IPS-18a (cell line): ENCODE measurements at regions not wholly inside any gene's neighbourhood (a gene's known extent, or its start where the extent isn't known, plus 50 kb on each side); places are given as distances from the start of the nearest gene placed in this dataset.

Source experiments
- H3K27ac ChIP-seq: one replicate; pipeline ENCODE4 v1.5.1; 2013; ENCODE audit warnings: low read length
- H3K27me3 ChIP-seq: one replicate; pipeline ENCODE4 v1.6.1; 2013; ENCODE audit warnings: mild to moderate bottlenecking, low read length; ENCODE audit not compliant: control insufficient read depth, insufficient read depth
- H3K36me3 ChIP-seq: one replicate; pipeline ENCODE4 v1.6.1; 2013; ENCODE audit warnings: low read depth, low read length; ENCODE audit not compliant: control insufficient read depth
- H3K4me1 ChIP-seq: one replicate; pipeline ENCODE4 v1.6.1; 2013; ENCODE audit warnings: low read depth, low read length; ENCODE audit not compliant: control insufficient read depth
- H3K4me3 ChIP-seq: one replicate; pipeline ENCODE4 v1.5.1; 2013; ENCODE audit warnings: low read length
- H3K9ac ChIP-seq: one replicate; pipeline ENCODE4 v1.6.1; 2013; ENCODE audit warnings: mild to moderate bottlenecking, low read length, moderate library complexity
- H3K9me3 ChIP-seq: one replicate; pipeline ENCODE4 v1.6.1; 2013; ENCODE audit warnings: low read depth, low read length; ENCODE audit not compliant: control insufficient read depth

GRCh38 chrX:1778817-1779216 is 164.0 kb downstream of the ASMT start:
- Histone ChIP-seq H3K4me3 (no peak overlapping the region), H3K27me3 (no peaks in the 10 kb centered on the region), H3K9ac (no peak overlapping the region), H3K9me3 (no peaks in the 10 kb centered on the region), H3K36me3 (no peaks in the 10 kb centered on the region), H3K27ac (no peak overlapping the region), H3K4me1 (no peaks in the 10 kb centered on the region)

GRCh38 chrX:1779626-1780025 is 164.8 kb downstream of the ASMT start:
- H3K27ac ChIP-seq = no peak overlapping the region
- H3K9me3 ChIP-seq = no peaks in the 10 kb centered on the region
- no peaks in the 10 kb centered on the region for H3K4me1 ChIP-seq
- no peak overlapping the region for H3K9ac ChIP-seq
- H3K36me3 ChIP-seq = no peaks in the 10 kb centered on the region
- no peak overlapping the region for H3K4me3 ChIP-seq
- no peaks in the 10 kb centered on the region for H3K27me3 ChIP-seq

DNA sequence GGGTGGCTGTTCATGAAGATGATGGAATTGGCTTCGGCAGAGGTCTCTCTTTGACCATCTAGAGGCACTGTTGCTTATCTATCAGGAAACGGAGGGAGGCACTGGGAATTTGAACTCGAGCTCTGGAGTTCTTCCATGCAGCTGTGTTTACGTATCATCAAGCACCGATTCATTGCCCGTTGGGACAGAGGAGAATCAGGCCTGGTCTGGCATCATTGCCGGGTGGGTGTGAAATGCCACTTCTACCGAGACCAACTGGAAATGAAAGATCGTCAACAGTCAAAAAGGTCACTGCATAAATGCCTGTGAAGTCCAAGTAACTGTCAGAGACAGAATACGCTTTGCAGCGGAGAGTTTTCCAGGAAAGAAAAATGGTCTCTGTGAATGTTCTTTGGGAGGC is 166.9 kb downstream of the ASMT start:
- H3K4me1 ChIP-seq = no peaks in the 10 kb centered on the region
- H3K27ac ChIP-seq = no peak overlapping the region
- no peaks in the 10 kb centered on the region for H3K36me3 ChIP-seq
- no peak overlapping the region for H3K9ac ChIP-seq
- H3K9me3 ChIP-seq = no peaks in the 10 kb centered on the region
- no peak overlapping the region for H3K4me3 ChIP-seq
- H3K27me3 ChIP-seq = no peaks in the 10 kb centered on the region

- no peaks in the 10 kb centered on the region for H3K9me3 ChIP-seq
- H3K9ac ChIP-seq = no peak overlapping the region
- no peaks in the 10 kb centered on the region for H3K36me3 ChIP-seq
- no peaks in the 10 kb centered on the region for H3K27me3 ChIP-seq
- H3K27ac ChIP-seq = no peak overlapping the region
- no peaks in the 10 kb centered on the region for H3K4me1 ChIP-seq
- no peak overlapping the region for H3K4me3 ChIP-seq
These were observed 169.9 kb downstream of the ASMT start for GRCh38 chrX:1784773-1785172.

GRCh38 chrX:1788300-1788911 is 173.5 kb downstream of the ASMT start:
- Histone ChIP-seq H3K36me3 (no peaks in the 10 kb centered on the region), H3K9ac (no peak overlapping the region), H3K9me3 (no peaks in the 10 kb centered on the region), H3K4me3 (no peak overlapping the region), H3K27ac (no peak overlapping the region), H3K27me3 (no peaks in the 10 kb centered on the region), H3K4me1 (no peaks in the 10 kb centered on the region)

- Histone ChIP-seq H3K9ac (no peak overlapping the region), H3K9me3 (no peaks in the 10 kb centered on the region), H3K27ac (no peak overlapping the region), H3K4me1 (no peaks in the 10 kb centered on the region), H3K27me3 (no peaks in the 10 kb centered on the region), H3K4me3 (no peak overlapping the region), H3K36me3 (no peaks in the 10 kb centered on the region)
These were observed 177.8 kb downstream of the ASMT start for GRCh38 chrX:1792636-1793035.

DNA sequence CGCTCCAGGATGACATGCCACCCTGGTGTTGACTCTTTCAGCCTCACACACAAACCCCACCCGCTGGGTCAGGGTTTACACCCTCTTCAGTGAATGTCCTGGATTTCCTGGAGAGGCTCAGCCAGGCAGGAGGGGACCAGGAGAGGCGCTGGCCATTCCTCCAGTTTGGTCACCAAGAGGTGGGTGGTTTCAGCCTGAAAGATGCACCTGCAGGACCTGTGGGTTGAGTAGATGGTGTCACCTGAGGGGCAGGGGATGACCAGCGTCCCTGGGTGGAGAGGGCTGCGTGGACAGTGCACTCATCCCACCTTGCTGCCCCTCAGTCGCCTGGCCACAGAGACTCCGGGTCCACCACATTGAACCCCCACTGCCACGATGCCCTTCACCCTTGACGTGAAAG is 179.7 kb downstream of the ASMT start:
- H3K4me3 ChIP-seq = no peak overlapping the region

DNA sequence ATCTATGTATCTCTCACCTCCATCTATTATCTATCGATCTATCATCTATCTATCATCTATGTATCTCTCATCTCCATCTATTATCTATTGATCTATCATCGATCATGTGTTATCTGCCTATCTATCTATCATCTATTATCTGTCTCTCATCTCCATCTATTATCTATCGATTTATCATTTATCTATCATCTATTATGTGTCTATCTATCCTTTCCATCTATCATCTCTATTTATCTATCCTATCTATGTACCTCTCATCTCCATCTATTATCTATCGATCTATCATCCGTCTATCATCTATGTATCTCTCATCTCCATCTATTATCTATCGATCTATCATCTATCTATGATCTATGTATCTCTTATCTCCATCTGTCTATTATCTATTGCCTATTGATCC is 188.1 kb downstream of the ASMT start:
- H3K27me3 ChIP-seq = no peaks in the 10 kb centered on the region
- H3K36me3 ChIP-seq = no peaks in the 10 kb centered on the region
- H3K9me3 ChIP-seq = no peaks in the 10 kb centered on the region
- peaks cover 4% of the 10 kb centered on the region for H3K4me1 ChIP-seq
- no peak overlapping the region for H3K27ac ChIP-seq
- no peak overlapping the region for H3K9ac ChIP-seq
- H3K4me3 ChIP-seq = no peak overlapping the region

More for the DNA sequence above, 179.7 kb downstream of the ASMT start:
- no peaks in the 10 kb centered on the region for H3K4me1 ChIP-seq
- H3K36me3 ChIP-seq = no peaks in the 10 kb centered on the region
- H3K27ac ChIP-seq = no peak overlapping the region
- H3K9ac ChIP-seq = no peak overlapping the region
- no peaks in the 10 kb centered on the region for H3K27me3 ChIP-seq
- no peaks in the 10 kb centered on the region for H3K9me3 ChIP-seq

DNA sequence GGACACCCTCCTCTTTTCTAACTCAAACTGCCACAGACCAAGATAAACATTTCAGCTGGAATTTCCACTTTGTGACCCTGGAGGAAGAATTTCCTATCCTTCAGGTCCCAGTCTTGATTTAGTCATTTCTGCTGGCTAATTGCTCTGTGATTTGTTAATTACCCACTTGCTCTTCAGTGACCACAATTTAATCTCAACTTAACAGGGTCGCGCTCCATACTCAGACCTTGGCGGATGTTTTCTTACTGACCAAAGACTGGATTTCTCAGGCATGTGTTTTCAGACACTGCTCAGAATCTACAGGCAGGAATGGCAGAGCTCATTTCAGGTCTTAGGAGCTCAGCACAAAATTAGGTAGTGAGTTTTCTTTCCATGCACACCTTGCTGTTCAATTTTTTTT is 188.9 kb downstream of the ASMT start:
- no peaks in the 10 kb centered on the region for H3K9me3 ChIP-seq
- H3K27ac ChIP-seq = no peak overlapping the region
- H3K4me3 ChIP-seq = no peak overlapping the region
- H3K27me3 ChIP-seq = no peaks in the 10 kb centered on the region
- H3K9ac ChIP-seq = no peak overlapping the region
- no peaks in the 10 kb centered on the region for H3K36me3 ChIP-seq
- peaks cover 4% of the 10 kb centered on the region for H3K4me1 ChIP-seq

GRCh38 chrX:1807301-1807731 is 192.5 kb downstream of the ASMT start:
- peak overlapping the region; percentile 28 for H3K4me3 ChIP-seq
- no peaks in the 10 kb centered on the region for H3K9me3 ChIP-seq
- peak overlapping the region; percentile 11 for H3K9ac ChIP-seq
- peaks cover 4% of the 10 kb centered on the region for H3K4me1 ChIP-seq
- H3K27ac ChIP-seq = no peak overlapping the region
- no peaks in the 10 kb centered on the region for H3K27me3 ChIP-seq
- H3K36me3 ChIP-seq = no peaks in the 10 kb centered on the region

DNA sequence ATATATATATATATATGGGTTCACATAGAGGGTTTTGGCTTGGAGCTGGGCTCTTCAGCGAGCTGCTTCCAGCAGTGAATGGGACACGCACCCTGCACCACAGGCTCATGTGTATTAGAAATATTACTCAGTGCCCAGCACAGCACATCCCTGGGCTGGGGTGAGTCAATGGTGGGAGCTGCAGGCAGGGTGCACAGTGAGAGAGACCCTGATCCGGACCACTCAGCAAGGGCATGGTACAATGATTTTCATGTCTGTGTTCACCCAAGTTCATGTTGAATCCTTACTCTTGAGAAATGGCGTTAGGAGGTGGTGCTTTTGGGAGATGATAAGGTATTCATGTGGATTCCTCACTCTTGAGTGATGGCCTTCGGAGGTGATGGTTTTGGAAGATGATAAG is 194.7 kb downstream of the ASMT start:
- Histone ChIP-seq H3K27ac (no peak overlapping the region), H3K27me3 (no peaks in the 10 kb centered on the region), H3K9me3 (no peaks in the 10 kb centered on the region), H3K4me3 (no peak overlapping the region), H3K4me1 (peaks cover 4% of the 10 kb centered on the region), H3K36me3 (no peaks in the 10 kb centered on the region), H3K9ac (no peak overlapping the region)

DNA sequence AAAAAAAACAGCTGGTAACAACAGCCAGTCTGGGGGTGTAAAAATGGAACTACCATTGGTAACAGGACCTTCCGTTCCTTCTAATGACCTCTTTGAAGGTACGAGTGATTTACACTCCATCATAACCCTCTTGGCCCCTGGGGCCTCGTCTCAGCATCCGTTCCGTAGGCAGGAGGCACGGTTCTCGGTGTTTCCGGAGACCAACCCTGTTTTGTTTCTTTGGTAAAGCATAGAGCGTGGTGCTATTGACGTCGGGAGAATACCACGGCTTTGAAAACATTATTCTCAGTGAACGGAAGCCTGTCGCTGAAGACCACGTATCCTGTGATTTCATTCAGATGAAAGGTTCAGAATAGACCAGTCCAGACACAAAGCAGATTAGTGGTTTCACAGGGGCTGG is 198.9 kb downstream of the ASMT start:
- H3K36me3 ChIP-seq = no peaks in the 10 kb centered on the region
- no peaks in the 10 kb centered on the region for H3K27me3 ChIP-seq
- H3K4me1 ChIP-seq = no peaks in the 10 kb centered on the region
- no peak overlapping the region for H3K4me3 ChIP-seq
- no peak overlapping the region for H3K9ac ChIP-seq
- H3K27ac ChIP-seq = no peak overlapping the region
- no peaks in the 10 kb centered on the region for H3K9me3 ChIP-seq
